Limb (tissue), 2 donors: ENCODE measurements at regions not wholly inside any gene's neighbourhood (a gene's known extent, or its start where the extent isn't known, plus 50 kb on each side); places are given as distances from the start of the nearest gene placed in this dataset.

Experiments used
- DNase-seq, 2 donors: peaks; one replicate each; pipeline ENCODE4 v3.0.0-alpha.2; 2016; ENCODE audit errors: extremely low spot score in 2 of 2

DNA sequence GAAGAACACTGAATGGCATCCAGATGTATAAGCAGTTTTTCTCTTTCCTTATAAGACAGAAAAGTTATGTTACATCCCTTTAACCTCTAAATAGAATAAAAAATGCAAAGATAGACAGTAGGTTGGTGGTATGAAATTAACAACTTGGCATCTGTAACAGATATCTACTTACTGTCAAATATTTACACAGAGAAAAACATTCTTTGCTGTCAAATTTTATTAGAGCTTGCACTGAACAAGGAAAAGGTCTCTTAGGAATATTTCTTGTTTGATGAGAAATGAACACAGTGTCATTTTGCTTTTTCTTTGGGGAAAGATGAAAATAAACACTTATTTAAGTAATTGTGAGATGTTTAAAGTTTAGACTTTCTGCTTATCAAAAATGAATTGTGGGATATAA, 65.6 kb upstream of the PCDH15 start:
- no peak for DNase-seq

- DNase-seq, result no peak
These were observed 53.8 kb upstream of the PCDH15 start for GRCh38 chr10:54854843-54855242.

- no peak for DNase-seq
These were observed 53.4 kb upstream of the PCDH15 start for GRCh38 chr10:54854389-54854788.

- DNase-seq, result no peak
These were observed 52.9 kb upstream of the PCDH15 start for GRCh38 chr10:54853883-54854282.
